Adrenal gland (tissue), 5 donors: ENCODE measurements at regions not wholly inside any gene's neighbourhood (a gene's known extent, or its start where the extent isn't known, plus 50 kb on each side); places are given as distances from the start of the nearest gene placed in this dataset.

Source experiments
- CTCF ChIP-seq, 6 experiments: fragments of 450-650 bp in 4 of 6; fragments of 200-600 bp in 2 of 6; sonication (generic) in 1 of 6; IDR thresholded peaks; 1 replicate in 5 of 6; 2 replicates in 1 of 6; pipeline versions ENCODE4 v1.5.1 to v1.8.0; 2016 to 2021; ENCODE audit warnings: antibody characterized with exemption in 6 of 6, mild to moderate bottlenecking in 2 of 6, moderate library complexity in 1 of 6
- POLR2A ChIP-seq, 2 donors: fragments of 450-650 bp; IDR thresholded peaks; one replicate each; pipeline ENCODE4 v1.6.1; 2017; ENCODE audit warnings: antibody characterized with exemption in 2 of 2, mild to moderate bottlenecking in 2 of 2, moderate library complexity in 1 of 2
- donor health status: DM: no; HTN: no; CAD: no.

GRCh38 chr1:209416716-209417115, 166.8 kb upstream of the CAMK1G start:
- TF ChIP-seq CTCF (IDR thresholded peaks at IDR 0.05) (no peak), POLR2A (IDR thresholded peaks at IDR 0.05) (no peak)
